HEK293 (cell line): ENCODE measurements at regions not wholly inside any gene's neighbourhood (a gene's known extent, or its start where the extent isn't known, plus 50 kb on each side); places are given as distances from the start of the nearest gene placed in this dataset.

Experiments
- HIC1 ChIP-seq: fragments of 450-650 bp; formaldehyde crosslinking; IDR thresholded peaks from 2 replicates; pipeline ENCODE4 v1.5.1; 2016; ENCODE audit warnings: missing biosample characterization, missing genetic modification characterization
- KLF1 ChIP-seq: fragments of 450-650 bp; formaldehyde crosslinking; IDR thresholded peaks from 2 replicates; pipeline ENCODE4 v1.5.1; 2016; ENCODE audit warnings: missing biosample characterization, missing genetic modification characterization
- OSR2 ChIP-seq: fragments of 450-650 bp; formaldehyde crosslinking; IDR thresholded peaks from 2 replicates; pipeline ENCODE4 v1.5.1; 2016; ENCODE audit warnings: missing biosample characterization, missing genetic modification characterization
- PRDM1 ChIP-seq: fragments of 450-650 bp; formaldehyde crosslinking; IDR thresholded peaks from 2 replicates; pipeline ENCODE4; 2016; ENCODE audit warnings: missing biosample characterization, missing genetic modification characterization
- ZNF133 ChIP-seq: fragments of 450-650 bp; formaldehyde crosslinking; IDR thresholded peaks from 2 replicates; pipeline ENCODE4 v1.5.1; 2016; ENCODE audit warnings: missing biosample characterization, missing genetic modification characterization
- ZNF169 ChIP-seq: fragments of 450-650 bp; formaldehyde crosslinking; IDR thresholded peaks from 2 replicates; pipeline ENCODE4 v1.5.1; 2016; ENCODE audit warnings: missing biosample characterization, missing genetic modification characterization
- ZNF239 ChIP-seq: fragments of 450-650 bp; formaldehyde crosslinking; IDR thresholded peaks from 2 replicates; pipeline ENCODE4 v1.5.1; 2016; ENCODE audit warnings: missing biosample characterization, missing genetic modification characterization
- ZNF302 ChIP-seq: fragments of 450-650 bp; formaldehyde crosslinking; IDR thresholded peaks from 2 replicates; pipeline ENCODE4 v1.5.1; 2016; ENCODE audit warnings: missing biosample characterization, missing genetic modification characterization, low read depth
- ZNF514 ChIP-seq: fragments of 450-650 bp; formaldehyde crosslinking; IDR thresholded peaks from 2 replicates; pipeline ENCODE4 v1.5.1; 2016; ENCODE audit warnings: missing biosample characterization, missing genetic modification characterization
- ZNF521 ChIP-seq: fragments of 450-650 bp; formaldehyde crosslinking; IDR thresholded peaks from 2 replicates; pipeline ENCODE4 v1.5.1; 2017; ENCODE audit warnings: missing biosample characterization, mild to moderate bottlenecking, missing genetic modification characterization
- ZNF560 ChIP-seq: fragments of 450-650 bp; formaldehyde crosslinking; IDR thresholded peaks from 2 replicates; pipeline ENCODE4 v1.5.1; 2017; ENCODE audit warnings: missing biosample characterization, missing genetic modification characterization, borderline replicate concordance
- ZNF585B ChIP-seq: fragments of 450-650 bp; formaldehyde crosslinking; IDR thresholded peaks from 2 replicates; pipeline ENCODE4 v1.5.1; 2016; ENCODE audit warnings: missing biosample characterization, missing genetic modification characterization
- ZNF626 ChIP-seq: fragments of 450-650 bp; sonication (Bioruptor Pico); formaldehyde crosslinking; IDR thresholded peaks from 2 replicates; pipeline ENCODE4 v1.5.1; 2018; ENCODE audit warnings: missing biosample characterization, missing genetic modification characterization, inconsistent platforms
- ZNF670 ChIP-seq: fragments of 450-650 bp; formaldehyde crosslinking; IDR thresholded peaks from 2 replicates; pipeline ENCODE4 v1.5.1; 2016; ENCODE audit warnings: missing biosample characterization, missing genetic modification characterization, low read depth
- TF ChIP-seq, protein P1 (sequence below): fragments of 450-650 bp; formaldehyde crosslinking; conservative IDR thresholded peaks from 2 replicates; pipeline ENCODE4 v1.5.1; 2016; ENCODE audit warnings: low read depth, missing biosample characterization, missing genetic modification characterization
- TF ChIP-seq, protein P2 (sequence below): fragments of 450-650 bp; formaldehyde crosslinking; IDR thresholded peaks from 2 replicates; pipeline ENCODE4 v1.5.1; 2016; ENCODE audit warnings: missing biosample characterization, missing genetic modification characterization
- TF ChIP-seq, protein P3 (sequence below): fragments of 450-650 bp; formaldehyde crosslinking; IDR thresholded peaks from 2 replicates; pipeline ENCODE4 v1.5.1; 2017; ENCODE audit warnings: missing biosample characterization, missing genetic modification characterization
- TF ChIP-seq, protein P4 (sequence below): fragments of 450-650 bp; formaldehyde crosslinking; IDR thresholded peaks from 2 replicates; pipeline ENCODE4 v1.5.1; 2017; ENCODE audit warnings: missing biosample characterization, missing genetic modification characterization
- TF ChIP-seq, protein P5 (sequence below): fragments of 450-650 bp; formaldehyde crosslinking; IDR thresholded peaks from 2 replicates; pipeline ENCODE4 v1.5.1; 2016; ENCODE audit warnings: missing biosample characterization, missing genetic modification characterization, low read depth

DNA sequence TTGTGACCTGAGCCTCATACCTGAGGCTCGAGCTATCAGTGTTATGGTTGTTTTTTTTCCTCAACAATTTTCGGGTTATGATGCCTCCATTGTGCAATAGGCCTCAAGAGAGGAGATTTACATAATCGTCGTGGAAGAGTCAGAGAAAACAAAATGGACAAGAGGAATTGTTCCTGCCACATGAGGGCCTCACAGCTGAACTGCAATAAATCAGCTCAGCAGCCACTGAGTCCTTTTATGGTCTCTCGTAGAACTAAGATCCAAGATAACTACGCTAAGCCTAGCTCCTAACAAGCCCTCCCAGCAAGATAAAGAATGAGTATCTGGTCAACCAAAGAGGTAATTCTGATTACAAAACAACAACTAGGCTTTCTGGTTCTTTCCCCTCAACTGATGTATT, 336.8 kb downstream of the WDR11 start (continued):
- TF ChIP-seq, protein P1, sequence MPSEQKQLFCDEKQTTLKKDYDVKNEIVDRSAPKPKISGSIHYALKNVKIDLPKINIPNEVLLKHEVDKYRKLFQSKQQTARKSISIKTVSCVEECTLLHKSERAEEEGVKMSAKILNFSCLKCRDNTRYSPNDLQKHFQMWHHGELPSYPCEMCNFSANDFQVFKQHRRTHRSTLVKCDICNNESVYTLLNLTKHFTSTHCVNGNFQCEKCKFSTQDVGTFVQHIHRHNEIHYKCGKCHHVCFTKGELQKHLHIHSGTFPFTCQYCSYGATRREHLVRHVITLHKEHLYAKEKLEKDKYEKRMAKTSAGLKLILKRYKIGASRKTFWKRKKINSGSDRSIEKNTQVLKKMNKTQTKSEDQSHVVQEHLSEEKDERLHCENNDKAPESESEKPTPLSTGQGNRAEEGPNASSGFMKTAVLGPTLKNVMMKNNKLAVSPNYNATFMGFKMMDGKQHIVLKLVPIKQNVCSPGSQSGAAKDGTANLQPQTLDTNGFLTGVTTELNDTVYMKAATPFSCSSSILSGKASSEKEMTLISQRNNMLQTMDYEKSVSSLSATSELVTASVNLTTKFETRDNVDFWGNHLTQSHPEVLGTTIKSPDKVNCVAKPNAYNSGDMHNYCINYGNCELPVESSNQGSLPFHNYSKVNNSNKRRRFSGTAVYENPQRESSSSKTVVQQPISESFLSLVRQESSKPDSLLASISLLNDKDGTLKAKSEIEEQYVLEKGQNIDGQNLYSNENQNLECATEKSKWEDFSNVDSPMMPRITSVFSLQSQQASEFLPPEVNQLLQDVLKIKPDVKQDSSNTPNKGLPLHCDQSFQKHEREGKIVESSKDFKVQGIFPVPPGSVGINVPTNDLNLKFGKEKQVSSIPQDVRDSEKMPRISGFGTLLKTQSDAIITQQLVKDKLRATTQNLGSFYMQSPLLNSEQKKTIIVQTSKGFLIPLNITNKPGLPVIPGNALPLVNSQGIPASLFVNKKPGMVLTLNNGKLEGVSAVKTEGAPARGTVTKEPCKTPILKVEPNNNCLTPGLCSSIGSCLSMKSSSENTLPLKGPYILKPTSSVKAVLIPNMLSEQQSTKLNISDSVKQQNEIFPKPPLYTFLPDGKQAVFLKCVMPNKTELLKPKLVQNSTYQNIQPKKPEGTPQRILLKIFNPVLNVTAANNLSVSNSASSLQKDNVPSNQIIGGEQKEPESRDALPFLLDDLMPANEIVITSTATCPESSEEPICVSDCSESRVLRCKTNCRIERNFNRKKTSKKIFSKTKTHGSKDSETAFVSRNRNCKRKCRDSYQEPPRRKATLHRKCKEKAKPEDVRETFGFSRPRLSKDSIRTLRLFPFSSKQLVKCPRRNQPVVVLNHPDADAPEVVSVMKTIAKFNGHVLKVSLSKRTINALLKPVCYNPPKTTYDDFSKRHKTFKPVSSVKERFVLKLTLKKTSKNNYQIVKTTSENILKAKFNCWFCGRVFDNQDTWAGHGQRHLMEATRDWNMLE: 0 out of 2 replicates have a peak, but pooled peaks have one; percentile 15
- TF ChIP-seq, protein P2, sequence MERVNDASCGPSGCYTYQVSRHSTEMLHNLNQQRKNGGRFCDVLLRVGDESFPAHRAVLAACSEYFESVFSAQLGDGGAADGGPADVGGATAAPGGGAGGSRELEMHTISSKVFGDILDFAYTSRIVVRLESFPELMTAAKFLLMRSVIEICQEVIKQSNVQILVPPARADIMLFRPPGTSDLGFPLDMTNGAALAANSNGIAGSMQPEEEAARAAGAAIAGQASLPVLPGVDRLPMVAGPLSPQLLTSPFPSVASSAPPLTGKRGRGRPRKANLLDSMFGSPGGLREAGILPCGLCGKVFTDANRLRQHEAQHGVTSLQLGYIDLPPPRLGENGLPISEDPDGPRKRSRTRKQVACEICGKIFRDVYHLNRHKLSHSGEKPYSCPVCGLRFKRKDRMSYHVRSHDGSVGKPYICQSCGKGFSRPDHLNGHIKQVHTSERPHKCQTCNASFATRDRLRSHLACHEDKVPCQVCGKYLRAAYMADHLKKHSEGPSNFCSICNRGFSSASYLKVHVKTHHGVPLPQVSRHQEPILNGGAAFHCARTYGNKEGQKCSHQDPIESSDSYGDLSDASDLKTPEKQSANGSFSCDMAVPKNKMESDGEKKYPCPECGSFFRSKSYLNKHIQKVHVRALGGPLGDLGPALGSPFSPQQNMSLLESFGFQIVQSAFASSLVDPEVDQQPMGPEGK (tag by site-specific recombination): no peak
- TF ChIP-seq ZNF239 (tag by site-specific recombination): no peak
- no peak for TF ChIP-seq ZNF514 (tag by site-specific recombination)
- TF ChIP-seq ZNF585B (tag by site-specific recombination): no peak
- no peak for TF ChIP-seq KLF1
- peak; percentile 47; the same call in 1 of the 2 replicates for TF ChIP-seq OSR2 (tag by site-specific recombination)
- TF ChIP-seq ZNF133 (tag by site-specific recombination): no peak
- no peak for TF ChIP-seq ZNF169 (tag by site-specific recombination)
- no peak for TF ChIP-seq HIC1 (tag by site-specific recombination)
- TF ChIP-seq ZNF560 (tag by site-specific recombination): no peak
- no peak for TF ChIP-seq PRDM1 (tag by site-specific recombination)
- no peak for TF ChIP-seq ZNF670 (tag by site-specific recombination)
- TF ChIP-seq, protein P3, sequence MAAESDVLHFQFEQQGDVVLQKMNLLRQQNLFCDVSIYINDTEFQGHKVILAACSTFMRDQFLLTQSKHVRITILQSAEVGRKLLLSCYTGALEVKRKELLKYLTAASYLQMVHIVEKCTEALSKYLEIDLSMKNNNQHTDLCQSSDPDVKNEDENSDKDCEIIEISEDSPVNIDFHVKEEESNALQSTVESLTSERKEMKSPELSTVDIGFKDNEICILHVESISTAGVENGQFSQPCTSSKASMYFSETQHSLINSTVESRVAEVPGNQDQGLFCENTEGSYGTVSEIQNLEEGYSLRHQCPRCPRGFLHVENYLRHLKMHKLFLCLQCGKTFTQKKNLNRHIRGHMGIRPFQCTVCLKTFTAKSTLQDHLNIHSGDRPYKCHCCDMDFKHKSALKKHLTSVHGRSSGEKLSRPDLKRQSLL: no peak
- TF ChIP-seq, protein P4, sequence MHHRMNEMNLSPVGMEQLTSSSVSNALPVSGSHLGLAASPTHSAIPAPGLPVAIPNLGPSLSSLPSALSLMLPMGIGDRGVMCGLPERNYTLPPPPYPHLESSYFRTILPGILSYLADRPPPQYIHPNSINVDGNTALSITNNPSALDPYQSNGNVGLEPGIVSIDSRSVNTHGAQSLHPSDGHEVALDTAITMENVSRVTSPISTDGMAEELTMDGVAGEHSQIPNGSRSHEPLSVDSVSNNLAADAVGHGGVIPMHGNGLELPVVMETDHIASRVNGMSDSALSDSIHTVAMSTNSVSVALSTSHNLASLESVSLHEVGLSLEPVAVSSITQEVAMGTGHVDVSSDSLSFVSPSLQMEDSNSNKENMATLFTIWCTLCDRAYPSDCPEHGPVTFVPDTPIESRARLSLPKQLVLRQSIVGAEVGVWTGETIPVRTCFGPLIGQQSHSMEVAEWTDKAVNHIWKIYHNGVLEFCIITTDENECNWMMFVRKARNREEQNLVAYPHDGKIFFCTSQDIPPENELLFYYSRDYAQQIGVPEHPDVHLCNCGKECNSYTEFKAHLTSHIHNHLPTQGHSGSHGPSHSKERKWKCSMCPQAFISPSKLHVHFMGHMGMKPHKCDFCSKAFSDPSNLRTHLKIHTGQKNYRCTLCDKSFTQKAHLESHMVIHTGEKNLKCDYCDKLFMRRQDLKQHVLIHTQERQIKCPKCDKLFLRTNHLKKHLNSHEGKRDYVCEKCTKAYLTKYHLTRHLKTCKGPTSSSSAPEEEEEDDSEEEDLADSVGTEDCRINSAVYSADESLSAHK (tag by site-specific recombination): 0 out of 2 replicates have a peak, but pooled peaks have one; percentile 12
- TF ChIP-seq, protein P5, sequence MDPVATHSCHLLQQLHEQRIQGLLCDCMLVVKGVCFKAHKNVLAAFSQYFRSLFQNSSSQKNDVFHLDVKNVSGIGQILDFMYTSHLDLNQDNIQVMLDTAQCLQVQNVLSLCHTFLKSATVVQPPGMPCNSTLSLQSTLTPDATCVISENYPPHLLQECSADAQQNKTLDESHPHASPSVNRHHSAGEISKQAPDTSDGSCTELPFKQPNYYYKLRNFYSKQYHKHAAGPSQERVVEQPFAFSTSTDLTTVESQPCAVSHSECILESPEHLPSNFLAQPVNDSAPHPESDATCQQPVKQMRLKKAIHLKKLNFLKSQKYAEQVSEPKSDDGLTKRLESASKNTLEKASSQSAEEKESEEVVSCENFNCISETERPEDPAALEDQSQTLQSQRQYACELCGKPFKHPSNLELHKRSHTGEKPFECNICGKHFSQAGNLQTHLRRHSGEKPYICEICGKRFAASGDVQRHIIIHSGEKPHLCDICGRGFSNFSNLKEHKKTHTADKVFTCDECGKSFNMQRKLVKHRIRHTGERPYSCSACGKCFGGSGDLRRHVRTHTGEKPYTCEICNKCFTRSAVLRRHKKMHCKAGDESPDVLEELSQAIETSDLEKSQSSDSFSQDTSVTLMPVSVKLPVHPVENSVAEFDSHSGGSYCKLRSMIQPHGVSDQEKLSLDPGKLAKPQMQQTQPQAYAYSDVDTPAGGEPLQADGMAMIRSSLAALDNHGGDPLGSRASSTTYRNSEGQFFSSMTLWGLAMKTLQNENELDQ: no peak
- no peak for TF ChIP-seq ZNF626
- no peak for TF ChIP-seq ZNF302 (tag by site-specific recombination)
- no peak for TF ChIP-seq ZNF521 (tag by site-specific recombination)
